GM21526 (cell line): ENCODE measurements at regions not wholly inside any gene's neighbourhood (a gene's known extent, or its start where the extent isn't known, plus 50 kb on each side); places are given as distances from the start of the nearest gene placed in this dataset.

Experiments used
- ATAC-seq: cut with Tn5 transposase; IDR thresholded peaks from one replicate; pipeline ENCODE4 v1.9.1; 2021; ENCODE audit warnings: moderate library complexity; ENCODE audit not compliant: unreplicated experiment, low FRiP score

DNA sequence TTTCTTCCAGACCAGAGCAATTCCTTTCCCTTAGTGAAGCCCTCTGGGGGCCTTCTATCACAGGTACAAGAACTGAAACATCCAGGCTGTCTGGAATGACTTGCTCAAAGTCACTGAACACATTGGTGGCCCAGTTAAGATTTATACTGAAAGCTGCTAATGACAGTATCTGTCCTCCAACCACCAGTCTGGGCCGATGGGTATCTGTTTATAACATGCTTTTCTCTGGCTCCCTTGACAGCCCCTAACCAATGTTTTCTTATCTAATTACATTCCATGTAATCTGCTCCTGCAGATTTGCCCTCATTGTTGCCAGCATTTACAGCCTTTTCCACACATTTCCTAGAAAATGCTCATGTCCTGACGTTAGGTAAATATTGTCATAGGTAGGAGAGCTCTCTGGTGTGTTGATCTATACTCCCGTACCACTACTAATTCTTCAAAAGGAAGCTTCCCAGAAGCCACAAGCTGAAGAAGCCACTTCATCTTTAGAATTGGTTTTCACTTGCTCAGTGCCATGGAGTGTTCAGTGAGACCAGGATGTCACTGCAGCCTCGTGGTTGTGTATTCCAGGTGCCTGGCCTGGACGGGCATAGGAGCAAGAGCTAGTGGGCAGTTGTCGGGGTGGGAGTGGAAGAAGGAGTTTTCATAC is 163.9 kb downstream of the TSEN15 start:
- ATAC-seq = no peak

GRCh38 chr1:184218458-184219075 is 167.0 kb downstream of the TSEN15 start:
- ATAC-seq = no peak

GRCh38 chr1:184219414-184219813 is 167.4 kb upstream of the C1orf21 start:
- ATAC-seq = no peak

DNA sequence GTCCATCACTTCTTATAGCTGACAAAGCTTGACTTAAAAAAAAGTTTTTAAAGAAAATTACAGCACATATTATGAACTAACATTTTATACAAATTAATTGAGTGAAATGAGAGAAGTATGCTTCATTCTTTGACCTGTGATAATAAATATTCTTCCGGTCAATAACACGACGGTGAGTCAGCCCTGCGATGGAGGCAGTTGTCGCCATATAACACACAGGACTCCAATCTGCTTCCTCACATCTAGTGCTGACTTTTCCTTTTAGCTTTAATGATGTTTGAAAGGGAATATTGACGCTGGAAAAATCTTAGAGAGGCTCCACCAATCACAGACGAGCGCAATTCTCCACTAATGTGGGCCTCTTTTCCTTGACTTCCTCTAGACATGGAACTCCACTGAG is 166.9 kb upstream of the C1orf21 start:
- no peak for ATAC-seq

- ATAC-seq = no peak
Observed at GRCh38 chr1:184221087-184221486, 165.7 kb upstream of the C1orf21 start.

GRCh38 chr1:184222652-184223052 is 164.2 kb upstream of the C1orf21 start:
- ATAC-seq = no peak

- ATAC-seq = no peak
Observed at GRCh38 chr1:184223216-184223615, 163.6 kb upstream of the C1orf21 start.

DNA sequence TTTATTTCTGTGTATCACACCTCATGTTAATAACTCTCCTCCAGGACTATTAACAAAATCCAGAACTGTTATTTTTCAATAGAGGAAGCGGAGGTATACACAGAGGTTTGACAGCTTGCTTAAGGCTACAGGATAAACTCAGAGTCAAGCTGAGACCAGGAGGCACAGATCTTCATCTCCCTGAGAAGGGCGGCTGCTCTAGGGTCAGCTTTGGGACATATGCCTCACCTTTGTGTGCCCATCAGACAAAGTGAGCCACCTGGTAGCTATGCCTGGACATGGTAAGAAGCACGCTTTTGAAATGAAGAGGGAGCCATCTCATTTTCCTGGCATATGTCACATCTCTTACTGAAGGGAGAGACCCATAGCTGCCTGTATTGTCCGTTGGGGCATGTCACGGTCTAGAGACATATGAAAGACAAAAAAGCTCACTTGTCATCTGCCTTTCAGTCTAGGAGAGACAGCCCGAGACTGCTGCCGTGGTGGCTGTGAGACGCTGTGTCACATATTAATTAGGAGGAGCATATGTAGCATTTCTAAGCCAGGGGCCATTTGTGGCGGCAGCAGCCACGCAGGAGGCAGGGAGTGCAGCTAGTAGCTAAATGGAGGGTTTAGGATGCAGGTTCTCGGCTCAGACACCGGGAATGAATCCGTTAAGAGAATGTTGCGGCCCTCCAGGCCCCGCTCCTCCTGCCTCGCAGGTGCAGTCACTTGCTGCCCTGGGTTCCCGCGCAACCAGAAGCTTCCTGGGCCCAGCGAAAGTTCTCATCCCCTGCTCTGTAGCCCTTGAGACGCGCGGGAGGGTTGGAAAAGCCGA is 161.3 kb upstream of the C1orf21 start:
- no peak for ATAC-seq

DNA sequence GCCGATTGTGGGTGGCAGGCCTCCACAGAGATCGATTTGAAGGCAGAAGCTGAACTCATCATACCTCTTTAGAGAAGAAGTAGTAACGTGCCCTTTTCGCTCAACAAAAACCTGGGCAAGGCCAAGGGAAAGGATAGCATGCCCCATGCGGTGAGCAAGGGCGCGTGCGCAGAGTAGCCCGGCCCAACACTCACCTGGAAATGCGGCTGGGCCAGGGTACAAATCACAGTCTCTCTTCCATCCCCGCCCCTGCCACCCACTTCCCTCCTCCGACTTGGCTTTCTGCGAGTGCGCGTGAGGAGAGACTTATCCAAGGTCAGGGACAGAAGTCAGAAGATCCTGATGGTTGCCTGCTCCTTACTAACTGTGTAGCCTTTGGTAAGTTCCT is 160.7 kb upstream of the C1orf21 start:
- no peak for ATAC-seq

GRCh38 chr1:184228558-184228957 is 158.3 kb upstream of the C1orf21 start:
- no peak for ATAC-seq

GRCh38 chr1:184237588-184237987 is 149.2 kb upstream of the C1orf21 start:
- no peak for ATAC-seq

- ATAC-seq = no peak
Observed at GRCh38 chr1:184241446-184241845, 145.4 kb upstream of the C1orf21 start.

DNA sequence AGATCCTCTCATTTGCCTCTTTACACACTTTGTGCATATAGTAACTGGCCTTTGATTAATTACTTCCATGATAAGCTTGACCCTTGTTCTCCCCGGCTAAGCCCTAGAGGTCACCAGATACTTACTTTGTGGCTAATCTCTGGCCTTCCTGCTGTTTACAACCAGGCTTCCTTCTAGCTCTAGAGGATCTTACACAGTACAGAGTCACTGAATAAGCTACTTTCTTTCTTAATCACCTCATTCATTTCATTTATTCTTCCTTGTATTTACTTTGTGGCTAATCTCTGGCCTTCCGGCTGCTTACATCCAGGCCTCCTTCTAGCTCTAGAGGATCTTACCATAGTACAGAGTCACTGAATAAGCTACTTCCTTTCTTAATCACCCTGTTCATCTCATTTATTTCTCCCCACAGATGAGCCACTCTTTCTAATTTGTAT is 144.3 kb upstream of the C1orf21 start:
- no peak for ATAC-seq

DNA sequence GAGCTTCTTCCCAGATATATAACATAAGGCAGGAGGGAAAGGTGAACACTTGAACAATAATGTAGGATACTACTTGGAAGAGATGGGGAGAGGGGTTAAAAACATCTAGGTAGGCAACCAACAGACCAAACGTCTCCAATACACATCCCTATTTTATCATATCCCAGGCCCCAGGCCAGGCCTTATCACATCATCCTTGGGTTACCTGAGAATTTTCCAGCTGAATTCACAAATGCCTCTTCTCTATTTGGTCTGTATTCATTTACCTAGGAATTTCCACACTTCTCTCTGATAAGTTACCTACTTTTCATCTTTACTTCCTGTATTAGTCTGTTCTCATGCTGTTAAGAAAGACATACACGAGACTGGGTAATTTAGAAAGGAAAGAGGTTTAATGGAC is 141.9 kb upstream of the C1orf21 start:
- ATAC-seq = no peak

DNA sequence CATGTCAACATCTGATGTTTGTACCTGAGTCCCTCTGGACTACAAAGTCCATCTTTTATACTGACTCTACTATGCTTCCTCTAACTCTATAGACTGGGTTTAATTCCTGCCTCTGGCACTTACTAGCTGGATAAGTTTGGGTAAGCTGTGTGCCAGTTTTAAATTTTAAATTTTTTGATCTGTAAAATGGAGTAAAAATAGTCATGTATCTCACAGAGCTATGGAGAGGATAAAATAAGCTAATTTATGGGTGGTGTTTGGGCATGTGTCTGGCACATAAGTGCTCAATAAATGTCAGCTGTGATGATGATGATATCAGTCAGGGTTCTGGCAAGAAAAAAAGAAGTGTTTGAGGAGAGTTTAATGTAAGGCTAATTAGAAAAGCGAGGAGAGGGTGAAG is 139.2 kb upstream of the C1orf21 start:
- ATAC-seq = no peak

GRCh38 chr1:184253921-184254320 is 132.9 kb upstream of the C1orf21 start:
- ATAC-seq = no peak

DNA sequence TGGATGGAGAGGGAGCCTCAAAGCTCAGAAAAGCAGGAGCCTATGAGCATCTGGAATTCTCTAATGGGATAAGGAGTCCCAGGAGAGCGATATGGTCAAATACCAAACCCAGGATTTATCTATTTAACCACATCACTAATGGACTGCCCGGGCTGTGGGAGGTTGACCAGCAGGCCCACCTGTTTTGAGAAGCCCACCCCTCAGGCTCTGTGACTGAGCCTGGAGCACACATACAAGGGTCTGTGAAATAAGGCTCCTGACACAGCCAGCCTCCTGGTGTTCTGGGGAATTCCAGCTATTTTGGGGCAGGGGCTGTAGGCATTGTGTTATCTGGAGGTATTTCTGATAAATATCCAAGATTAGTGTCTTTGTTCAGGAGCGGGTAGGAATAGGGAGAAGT is 132.0 kb upstream of the C1orf21 start:
- no peak for ATAC-seq

DNA sequence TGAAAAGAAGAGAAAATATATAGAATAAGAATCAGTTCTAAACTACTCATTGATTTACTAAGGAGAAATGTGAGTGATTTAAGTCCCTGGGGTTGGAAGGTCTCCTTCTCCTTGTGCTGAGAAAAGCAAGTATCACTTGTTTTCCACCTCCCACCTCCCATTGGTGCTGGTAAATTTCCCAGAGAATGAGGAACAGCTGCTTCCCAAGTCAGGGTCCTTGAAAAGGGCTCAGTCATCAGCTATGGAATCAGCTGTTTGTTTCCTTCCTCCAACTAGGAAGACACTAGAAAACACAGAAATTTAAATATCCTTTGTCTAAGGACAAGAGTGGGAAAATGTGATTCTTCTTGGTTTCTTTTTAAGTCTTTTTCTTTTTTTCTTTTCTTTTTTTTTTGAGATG is 131.3 kb upstream of the C1orf21 start:
- ATAC-seq = no peak

- ATAC-seq = no peak
Observed at GRCh38 chr1:184257873-184258272, 129.0 kb upstream of the C1orf21 start.

GRCh38 chr1:184258525-184258924 is 128.3 kb upstream of the C1orf21 start:
- ATAC-seq = no peak

DNA sequence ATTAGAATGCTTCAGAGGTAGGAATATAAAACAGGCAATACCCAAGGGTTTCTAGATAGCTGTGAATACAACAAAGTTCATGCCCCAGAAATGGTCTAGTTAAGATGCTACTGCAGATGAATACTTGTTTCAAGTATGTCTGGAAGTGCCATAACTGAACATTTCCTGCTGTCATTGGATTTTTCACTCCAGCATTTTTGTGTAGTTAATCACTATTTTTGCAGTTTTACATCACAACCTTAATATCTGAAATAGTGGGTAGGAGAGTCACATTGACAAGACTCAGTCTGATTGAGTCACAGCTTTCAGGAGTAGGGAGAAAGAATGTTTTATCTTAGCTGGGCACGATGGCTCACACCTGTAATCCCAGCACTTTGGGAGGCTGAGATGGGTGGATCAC is 126.4 kb upstream of the C1orf21 start:
- ATAC-seq = no peak

DNA sequence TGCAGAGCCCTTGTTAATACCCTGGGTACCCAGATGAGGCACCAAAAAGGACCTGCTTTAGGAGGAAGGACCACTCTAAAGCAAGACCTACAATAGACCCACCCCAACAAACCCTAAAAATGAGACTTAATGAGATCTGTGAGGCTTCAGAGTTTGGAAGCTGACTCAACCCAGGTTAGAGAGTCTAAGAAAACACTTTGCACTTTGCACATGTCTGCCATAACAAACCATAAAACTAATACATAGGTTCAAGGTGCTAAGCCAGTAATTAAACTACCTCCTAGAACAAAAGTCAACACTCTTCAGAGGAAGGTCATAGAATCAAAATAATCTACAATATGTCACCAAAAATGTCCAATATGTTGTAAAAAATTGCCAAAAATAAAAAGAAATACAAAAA is 124.7 kb upstream of the C1orf21 start:
- no peak for ATAC-seq
